ENCODE measurements at regions not wholly inside any gene's neighbourhood (a gene's known extent, or its start where the extent isn't known, plus 50 kb on each side); places are given as distances from the start of the nearest gene placed in this dataset.

DNA sequence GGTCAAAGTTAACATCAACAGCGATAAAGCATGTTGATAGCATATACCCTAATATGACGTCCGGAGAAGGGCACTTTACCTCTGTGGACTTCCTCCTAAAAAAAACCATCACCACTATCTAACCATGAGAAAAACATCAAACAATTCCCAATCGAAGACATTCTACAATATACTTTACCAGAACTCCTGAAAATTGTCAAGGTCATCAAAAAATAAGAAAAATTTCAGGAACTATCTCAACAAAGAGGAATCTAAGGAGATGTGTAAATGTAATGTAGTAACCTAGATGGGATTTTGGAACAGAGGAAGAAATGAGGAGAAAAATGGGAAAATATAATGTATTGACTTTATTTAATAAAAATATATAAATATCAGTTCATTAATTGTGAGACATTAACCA is 1026.8 kb upstream of the MIR17HG start:
- TF ChIP-seq, protein P1, sequence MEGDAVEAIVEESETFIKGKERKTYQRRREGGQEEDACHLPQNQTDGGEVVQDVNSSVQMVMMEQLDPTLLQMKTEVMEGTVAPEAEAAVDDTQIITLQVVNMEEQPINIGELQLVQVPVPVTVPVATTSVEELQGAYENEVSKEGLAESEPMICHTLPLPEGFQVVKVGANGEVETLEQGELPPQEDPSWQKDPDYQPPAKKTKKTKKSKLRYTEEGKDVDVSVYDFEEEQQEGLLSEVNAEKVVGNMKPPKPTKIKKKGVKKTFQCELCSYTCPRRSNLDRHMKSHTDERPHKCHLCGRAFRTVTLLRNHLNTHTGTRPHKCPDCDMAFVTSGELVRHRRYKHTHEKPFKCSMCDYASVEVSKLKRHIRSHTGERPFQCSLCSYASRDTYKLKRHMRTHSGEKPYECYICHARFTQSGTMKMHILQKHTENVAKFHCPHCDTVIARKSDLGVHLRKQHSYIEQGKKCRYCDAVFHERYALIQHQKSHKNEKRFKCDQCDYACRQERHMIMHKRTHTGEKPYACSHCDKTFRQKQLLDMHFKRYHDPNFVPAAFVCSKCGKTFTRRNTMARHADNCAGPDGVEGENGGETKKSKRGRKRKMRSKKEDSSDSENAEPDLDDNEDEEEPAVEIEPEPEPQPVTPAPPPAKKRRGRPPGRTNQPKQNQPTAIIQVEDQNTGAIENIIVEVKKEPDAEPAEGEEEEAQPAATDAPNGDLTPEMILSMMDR (IDR thresholded peaks at IDR 0.05; ENCODE audit: insufficient read depth, low read length, poor library complexity, severe bottlenecking) = no peak
- no peak for TF ChIP-seq EZH2phosphoT487 (conservative IDR thresholded peaks at IDR 0.05; ENCODE audit: low read length)
